ENCODE measurements at regions not wholly inside any gene's neighbourhood (a gene's known extent, or its start where the extent isn't known, plus 50 kb on each side); places are given as distances from the start of the nearest gene placed in this dataset.
A peak's percentile ranks its signal among the peaks of the same experiment; 100 is the strongest.

GRCh38 chr5:60163762-60164161, 270.2 kb upstream of the PDE4D start:
- no peak for DNase-seq

- DNase-seq, result no peak
These were observed 268.9 kb upstream of the PDE4D start for GRCh38 chr5:60162441-60162840.

- no peak for DNase-seq
These were observed 267.9 kb upstream of the PDE4D start for GRCh38 chr5:60161340-60161934.

- DNase-seq, result no peak
These were observed 255.6 kb upstream of the PDE4D start for GRCh38 chr5:60149081-60149480.

GRCh38 chr5:60148366-60148765, 254.8 kb upstream of the PDE4D start:
- no peak for DNase-seq

DNA sequence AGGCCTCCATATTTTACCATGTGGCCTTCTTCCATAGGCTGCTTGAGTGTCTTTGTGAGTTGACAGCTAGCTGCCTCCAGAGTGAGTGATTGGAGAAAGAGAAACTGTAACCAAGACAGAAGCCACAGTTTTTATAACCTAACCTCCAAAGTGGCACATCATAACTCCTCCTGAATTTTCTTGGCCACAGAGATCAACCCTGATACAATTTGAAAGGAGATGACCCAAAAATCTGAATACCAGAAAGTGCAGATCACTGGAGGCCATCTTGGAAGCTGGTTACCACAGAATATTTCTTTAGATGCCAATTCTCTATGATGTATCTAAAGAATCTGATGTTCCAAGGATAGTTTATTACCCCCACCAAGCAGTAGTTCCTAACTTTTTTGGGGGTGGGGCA, 254.3 kb upstream of the PDE4D start:
- no peak for DNase-seq

DNA sequence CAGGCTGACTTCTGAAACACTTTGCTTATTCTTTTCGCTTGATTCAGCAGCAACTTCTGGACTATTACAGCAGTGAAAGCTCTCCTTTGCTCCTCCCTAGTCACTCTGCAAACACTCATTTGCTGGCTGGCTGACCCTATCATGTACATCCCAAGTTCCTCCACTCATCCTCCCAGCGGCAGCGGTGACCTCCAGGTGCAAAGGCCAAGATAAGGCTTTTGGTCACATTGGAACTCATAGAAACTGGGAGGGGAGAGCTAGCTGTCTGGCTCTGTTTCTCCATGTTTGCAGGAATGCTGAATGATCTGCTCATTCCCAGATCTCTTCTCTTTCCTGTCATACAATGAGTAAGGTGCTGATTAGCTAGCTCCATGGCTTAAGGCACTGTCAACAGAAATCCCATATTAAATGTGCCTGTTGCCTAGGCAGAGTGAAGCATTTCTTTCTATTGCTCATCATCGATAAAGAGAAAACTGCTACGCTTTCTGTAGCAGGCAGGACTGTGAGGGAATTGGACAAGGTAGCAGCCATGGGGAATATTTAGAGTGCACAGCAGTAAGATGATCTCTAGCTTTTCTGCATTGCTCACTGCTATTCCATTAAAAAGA, 250.5 kb upstream of the PDE4D start:
- DNase-seq, result no peak

DNA sequence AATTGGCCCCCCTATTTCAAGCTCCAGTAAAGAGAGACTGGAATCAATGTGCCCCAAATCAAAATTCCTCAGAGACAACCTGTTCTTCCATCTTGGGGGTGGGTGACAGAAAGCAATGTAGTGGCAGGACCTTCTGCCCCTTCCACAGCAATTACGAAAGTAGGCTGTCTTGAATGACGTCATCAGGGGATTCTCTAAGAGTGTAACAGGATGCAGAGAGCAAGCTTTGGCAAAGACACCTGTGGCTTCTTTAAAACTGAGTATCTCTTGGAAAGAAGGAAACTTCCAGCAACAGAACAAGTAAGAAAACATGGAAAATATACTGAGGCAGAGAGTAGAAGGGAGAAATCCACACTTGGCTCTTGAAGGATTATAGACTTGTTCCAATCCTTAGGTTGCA, 247.6 kb upstream of the PDE4D start:
- DNase-seq, result no peak

GRCh38 chr5:60136841-60137240, 243.3 kb upstream of the PDE4D start:
- no peak for DNase-seq

- DNase-seq, result no peak
These were observed 238.0 kb upstream of the PDE4D start for GRCh38 chr5:60131504-60131903.

GRCh38 chr5:60125636-60126035, 232.1 kb upstream of the PDE4D start:
- no peak for DNase-seq

GRCh38 chr5:60102961-60103693, 209.6 kb upstream of the PDE4D start:
- DNase-seq, result no peak

GRCh38 chr5:60101573-60101972, 208.0 kb upstream of the PDE4D start:
- no peak for DNase-seq

GRCh38 chr5:60092671-60093422, 199.3 kb upstream of the PDE4D start:
- no peak for DNase-seq

- DNase-seq, result no peak
These were observed 193.1 kb upstream of the PDE4D start for GRCh38 chr5:60086583-60086982.

- DNase-seq, result no peak
These were observed 190.7 kb upstream of the PDE4D start for GRCh38 chr5:60084226-60084625.

GRCh38 chr5:60077292-60077691, 183.8 kb upstream of the PDE4D start:
- no peak for DNase-seq

- DNase-seq, result no peak
These were observed 183.2 kb upstream of the PDE4D start for GRCh38 chr5:60076746-60077145.

GRCh38 chr5:60066502-60066901, 173.0 kb upstream of the PDE4D start:
- no peak for DNase-seq

- DNase-seq, result no peak
These were observed 166.9 kb upstream of the PDE4D start for GRCh38 chr5:60060389-60060788.

DNA sequence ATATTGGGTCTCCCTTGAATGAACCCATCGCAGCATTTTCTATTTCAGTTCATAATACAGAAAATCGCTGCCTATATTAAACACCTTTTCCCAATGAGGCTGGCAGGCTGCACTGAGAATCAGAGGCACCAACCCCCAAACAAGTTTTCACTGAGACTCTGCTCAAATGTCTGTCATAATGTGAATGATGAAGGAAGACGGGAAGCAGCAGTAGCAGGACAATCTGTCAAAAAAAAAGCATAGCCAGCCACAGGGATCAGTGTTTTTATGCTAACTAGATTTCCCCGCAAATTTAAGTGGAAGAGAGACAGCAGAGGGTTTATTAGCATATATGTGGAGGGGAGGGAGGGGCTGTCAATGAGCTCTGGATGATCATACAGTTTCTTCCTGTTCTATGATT, 162.7 kb upstream of the PDE4D start:
- DNase-seq, result no peak

DNA sequence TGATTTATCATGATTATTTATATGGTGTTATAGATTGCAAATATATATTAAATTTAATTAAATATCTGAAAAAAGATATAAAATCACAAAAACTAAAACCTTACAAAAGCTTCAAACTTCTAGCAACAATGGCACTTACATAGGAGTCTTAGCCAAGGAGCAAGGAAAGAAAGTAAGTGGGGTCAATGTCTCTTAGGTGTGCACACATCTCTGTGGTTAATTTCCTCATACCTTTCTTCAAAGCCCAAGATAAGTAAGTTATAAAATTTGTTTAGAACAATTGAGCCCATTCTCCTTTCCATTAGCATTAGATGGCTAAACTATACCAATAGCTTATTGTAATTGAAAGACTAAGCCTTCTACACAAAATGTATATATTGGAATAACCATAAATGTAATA, 161.6 kb upstream of the PDE4D start:
- DNase-seq, result no peak

- DNase-seq, result peak; percentile 4
These were observed 148.6 kb upstream of the PDE4D start for GRCh38 chr5:60041996-60042664.

Data from DMS79 treated with DMSO at 0.1 percent for 48 hours (cell line).